ENCODE measurements at regions not wholly inside any gene's neighbourhood (a gene's known extent, or its start where the extent isn't known, plus 50 kb on each side); places are given as distances from the start of the nearest gene placed in this dataset.
"Not testable (repeated sequence)": the region's sequence is repeated elsewhere in the genome, so short reads cannot be mapped to it uniquely, and the experiment has no call there.

GRCh38 chr11:67824861-67825260, 150.4 kb upstream of the ALDH3B2 start:
- CTCF ChIA-PET; H3K36me3 Mint-ChIP-seq (ENCODE audit: low read depth); H3K4me3 Mint-ChIP-seq; H3K9me3 Mint-ChIP-seq (ENCODE audit: insufficient read depth); H3K27ac Mint-ChIP-seq; ATAC-seq; POLR2A ChIA-PET; DNase-seq; H3K4me1 Mint-ChIP-seq (ENCODE audit: low read depth): not testable (repeated sequence)
- peaks cover 41% of the 10 kb centered on the region for H3K27me3 Mint-ChIP-seq (ENCODE audit: low read depth)

- CTCF ChIA-PET = no interaction called here
- no peak overlapping the region for H3K27ac Mint-ChIP-seq
Measured at GRCh38 chr11:67820081-67820480, 145.7 kb upstream of the ALDH3B2 start.

GRCh38 chr11:67817558-67817957, 143.1 kb upstream of the ALDH3B2 start:
- H3K4me3 Mint-ChIP-seq; H3K36me3 Mint-ChIP-seq (ENCODE audit: low read depth); H3K9me3 Mint-ChIP-seq (ENCODE audit: insufficient read depth); H3K27me3 Mint-ChIP-seq (ENCODE audit: low read depth); CTCF ChIA-PET; POLR2A ChIA-PET; ATAC-seq; H3K27ac Mint-ChIP-seq; H3K4me1 Mint-ChIP-seq (ENCODE audit: low read depth); DNase-seq: not testable (repeated sequence)

More at GRCh38 chr11:67820081-67820480, 145.7 kb upstream of the ALDH3B2 start:
- Mint-ChIP-seq H3K4me1 (ENCODE audit: low read depth) (no peaks in the 10 kb centered on the region), H3K9me3 (ENCODE audit: insufficient read depth) (no peaks in the 10 kb centered on the region), H3K36me3 (ENCODE audit: low read depth) (no peaks in the 10 kb centered on the region), H3K27me3 (ENCODE audit: low read depth) (peaks cover 11% of the 10 kb centered on the region), H3K4me3 (no peak overlapping the region)
- POLR2A ChIA-PET = no interaction called here
- ATAC-seq = no peak
- DNase-seq = no peak

GRCh38 chr11:67809301-67809700, 134.9 kb upstream of the ALDH3B2 start:
- POLR2A ChIA-PET; DNase-seq; ATAC-seq; H3K9me3 Mint-ChIP-seq (ENCODE audit: insufficient read depth); H3K4me1 Mint-ChIP-seq (ENCODE audit: low read depth); H3K27ac Mint-ChIP-seq; H3K4me3 Mint-ChIP-seq; CTCF ChIA-PET; H3K36me3 Mint-ChIP-seq (ENCODE audit: low read depth): not testable (repeated sequence)
- peaks cover 16% of the 10 kb centered on the region for H3K27me3 Mint-ChIP-seq (ENCODE audit: low read depth)

- H3K27ac Mint-ChIP-seq, CTCF ChIA-PET: not testable (repeated sequence)
Measured at GRCh38 chr11:67807896-67808295, 133.5 kb upstream of the ALDH3B2 start.

GRCh38 chr11:67806728-67807235, 132.4 kb upstream of the ALDH3B2 start:
- CTCF ChIA-PET = interaction anchor here (0.6 to 1.6 kb wide), 2 partner anchors 149 to 1528 kb away, joined by 3 read pairs; no protein-coding TSS in a partner anchor

More at GRCh38 chr11:67807896-67808295, 133.5 kb upstream of the ALDH3B2 start:
- H3K9me3 Mint-ChIP-seq (ENCODE audit: insufficient read depth); ATAC-seq; POLR2A ChIA-PET; DNase-seq; H3K4me3 Mint-ChIP-seq; H3K36me3 Mint-ChIP-seq (ENCODE audit: low read depth): not testable (repeated sequence)
- Mint-ChIP-seq H3K4me1 (ENCODE audit: low read depth) (peaks cover 17% of the 10 kb centered on the region), H3K27me3 (ENCODE audit: low read depth) (peaks cover 16% of the 10 kb centered on the region)

GRCh38 chr11:67806183-67806582, 131.8 kb upstream of the ALDH3B2 start:
- H3K9me3 Mint-ChIP-seq (ENCODE audit: insufficient read depth); H3K36me3 Mint-ChIP-seq (ENCODE audit: low read depth); H3K27me3 Mint-ChIP-seq (ENCODE audit: low read depth); DNase-seq; POLR2A ChIA-PET; ATAC-seq: not testable (repeated sequence)
- CTCF ChIA-PET = interaction anchor here (0.6 to 1.6 kb wide), 2 partner anchors 150 to 1528 kb away, joined by 3 read pairs; no protein-coding TSS in a partner anchor
- H3K4me3 Mint-ChIP-seq = peak overlapping the region; percentile 86
- H3K27ac Mint-ChIP-seq = peak overlapping the region; percentile 99
- peaks cover 20% of the 10 kb centered on the region for H3K4me1 Mint-ChIP-seq (ENCODE audit: low read depth)

More at GRCh38 chr11:67806728-67807235, 132.4 kb upstream of the ALDH3B2 start:
- H3K9me3 Mint-ChIP-seq (ENCODE audit: insufficient read depth); POLR2A ChIA-PET; H3K36me3 Mint-ChIP-seq (ENCODE audit: low read depth); DNase-seq; H3K27ac Mint-ChIP-seq; ATAC-seq: not testable (repeated sequence)
- peaks cover 20% of the 10 kb centered on the region for H3K4me1 Mint-ChIP-seq (ENCODE audit: low read depth)
- H3K4me3 Mint-ChIP-seq = peak overlapping the region; percentile 86
- peaks cover 13% of the 10 kb centered on the region for H3K27me3 Mint-ChIP-seq (ENCODE audit: low read depth)

GRCh38 chr11:67805253-67806126, 131.1 kb upstream of the ALDH3B2 start:
- Mint-ChIP-seq H3K27ac (peak overlapping the region; percentile 99), H3K4me3 (peak overlapping the region; percentile 86), H3K4me1 (ENCODE audit: low read depth) (peaks cover 20% of the 10 kb centered on the region)
- peak; percentile 98 for DNase-seq
- CTCF ChIA-PET = interaction anchor here (1.6 kb wide), 1 partner anchor 150 kb away, joined by 3 read pairs; no protein-coding TSS in a partner anchor
- H3K9me3 Mint-ChIP-seq (ENCODE audit: insufficient read depth); H3K27me3 Mint-ChIP-seq (ENCODE audit: low read depth); H3K36me3 Mint-ChIP-seq (ENCODE audit: low read depth); POLR2A ChIA-PET: not testable (repeated sequence)
- ATAC-seq = peak; percentile 99

- peaks cover 20% of the 10 kb centered on the region for H3K4me1 Mint-ChIP-seq (ENCODE audit: low read depth)
- POLR2A ChIA-PET; H3K36me3 Mint-ChIP-seq (ENCODE audit: low read depth); ATAC-seq; H3K27me3 Mint-ChIP-seq (ENCODE audit: low read depth); CTCF ChIA-PET; H3K9me3 Mint-ChIP-seq (ENCODE audit: insufficient read depth): not testable (repeated sequence)
- peak; percentile 23 for DNase-seq
- peak overlapping the region; percentile 99 for H3K27ac Mint-ChIP-seq
- H3K4me3 Mint-ChIP-seq = peak overlapping the region; percentile 86
Measured at GRCh38 chr11:67804435-67805252, 130.2 kb upstream of the ALDH3B2 start.

- H3K27ac Mint-ChIP-seq; H3K36me3 Mint-ChIP-seq (ENCODE audit: low read depth); CTCF ChIA-PET; H3K27me3 Mint-ChIP-seq (ENCODE audit: low read depth); POLR2A ChIA-PET; ATAC-seq; H3K9me3 Mint-ChIP-seq (ENCODE audit: insufficient read depth); DNase-seq; H3K4me3 Mint-ChIP-seq: not testable (repeated sequence)
- peaks cover 20% of the 10 kb centered on the region for H3K4me1 Mint-ChIP-seq (ENCODE audit: low read depth)
Measured at GRCh38 chr11:67803519-67803918, 129.1 kb upstream of the ALDH3B2 start.

- H3K27ac Mint-ChIP-seq; POLR2A ChIA-PET; DNase-seq; H3K4me3 Mint-ChIP-seq; H3K27me3 Mint-ChIP-seq (ENCODE audit: low read depth); H3K9me3 Mint-ChIP-seq (ENCODE audit: insufficient read depth); ATAC-seq; CTCF ChIA-PET; H3K36me3 Mint-ChIP-seq (ENCODE audit: low read depth): not testable (repeated sequence)
- peaks cover 20% of the 10 kb centered on the region for H3K4me1 Mint-ChIP-seq (ENCODE audit: low read depth)
Measured at GRCh38 chr11:67803055-67803454, 128.6 kb upstream of the ALDH3B2 start.

GRCh38 chr11:67802623-67803022, 128.2 kb upstream of the ALDH3B2 start:
- ATAC-seq; H3K36me3 Mint-ChIP-seq (ENCODE audit: low read depth); CTCF ChIA-PET; H3K27me3 Mint-ChIP-seq (ENCODE audit: low read depth); H3K9me3 Mint-ChIP-seq (ENCODE audit: insufficient read depth); DNase-seq; H3K27ac Mint-ChIP-seq; H3K4me3 Mint-ChIP-seq; POLR2A ChIA-PET: not testable (repeated sequence)
- peaks cover 20% of the 10 kb centered on the region for H3K4me1 Mint-ChIP-seq (ENCODE audit: low read depth)

Data from activated CD8-positive, alpha-beta T cell treated with anti-CD3 and anti-CD28 coated beads, Interleukin-2, amount 10 ng/mL, durations not matched to agents 7 days and 5 days (primary cell).